ENCODE measurements at regions not wholly inside any gene's neighbourhood (a gene's known extent, or its start where the extent isn't known, plus 50 kb on each side); places are given as distances from the start of the nearest gene placed in this dataset.

DNA sequence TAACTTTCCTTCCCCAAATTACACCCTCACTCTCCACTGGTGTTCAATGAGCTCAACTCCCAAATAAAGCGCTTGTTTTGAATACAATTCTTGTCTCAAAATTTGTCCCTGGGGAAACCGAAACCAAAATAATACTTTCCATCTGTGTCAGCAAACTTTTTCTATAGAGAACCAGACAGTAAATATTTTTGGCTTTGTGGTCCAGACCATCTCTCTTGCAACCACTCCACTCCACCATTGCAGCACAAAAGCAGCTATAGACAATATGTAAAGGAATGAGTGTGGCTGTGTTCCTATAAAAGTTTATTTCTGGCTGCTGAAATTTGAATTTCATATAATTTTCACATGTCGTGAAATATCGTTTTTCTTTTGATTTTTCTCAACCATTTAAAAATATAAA, 84.6 kb upstream of the ERCC4 start:
- Histone ChIP-seq H3K36me3 (no peaks in the 10 kb centered on the region), H3K27ac (no peak overlapping the region), H3K9me3 (no peaks in the 10 kb centered on the region), H3K4me3 (no peak overlapping the region), H3K27me3 (no peaks in the 10 kb centered on the region), H3K4me1 (ENCODE audit: insufficient read depth) (no peaks in the 10 kb centered on the region)
- no peak for DNase-seq
- no peak for TF ChIP-seq POLR2A (IDR thresholded peaks at IDR 0.05)
- TF ChIP-seq, protein P1, sequence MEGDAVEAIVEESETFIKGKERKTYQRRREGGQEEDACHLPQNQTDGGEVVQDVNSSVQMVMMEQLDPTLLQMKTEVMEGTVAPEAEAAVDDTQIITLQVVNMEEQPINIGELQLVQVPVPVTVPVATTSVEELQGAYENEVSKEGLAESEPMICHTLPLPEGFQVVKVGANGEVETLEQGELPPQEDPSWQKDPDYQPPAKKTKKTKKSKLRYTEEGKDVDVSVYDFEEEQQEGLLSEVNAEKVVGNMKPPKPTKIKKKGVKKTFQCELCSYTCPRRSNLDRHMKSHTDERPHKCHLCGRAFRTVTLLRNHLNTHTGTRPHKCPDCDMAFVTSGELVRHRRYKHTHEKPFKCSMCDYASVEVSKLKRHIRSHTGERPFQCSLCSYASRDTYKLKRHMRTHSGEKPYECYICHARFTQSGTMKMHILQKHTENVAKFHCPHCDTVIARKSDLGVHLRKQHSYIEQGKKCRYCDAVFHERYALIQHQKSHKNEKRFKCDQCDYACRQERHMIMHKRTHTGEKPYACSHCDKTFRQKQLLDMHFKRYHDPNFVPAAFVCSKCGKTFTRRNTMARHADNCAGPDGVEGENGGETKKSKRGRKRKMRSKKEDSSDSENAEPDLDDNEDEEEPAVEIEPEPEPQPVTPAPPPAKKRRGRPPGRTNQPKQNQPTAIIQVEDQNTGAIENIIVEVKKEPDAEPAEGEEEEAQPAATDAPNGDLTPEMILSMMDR (IDR thresholded peaks at IDR 0.05), result no peak
- TF ChIP-seq EP300 (IDR thresholded peaks at IDR 0.05), result no peak
- intact Hi-C loops (cut with DNase I), result no loop called here
- 47 to 74% (median 60%) methylated on average over 4 of the region's 4 CpGs for WGBS, 3 donors

DNA sequence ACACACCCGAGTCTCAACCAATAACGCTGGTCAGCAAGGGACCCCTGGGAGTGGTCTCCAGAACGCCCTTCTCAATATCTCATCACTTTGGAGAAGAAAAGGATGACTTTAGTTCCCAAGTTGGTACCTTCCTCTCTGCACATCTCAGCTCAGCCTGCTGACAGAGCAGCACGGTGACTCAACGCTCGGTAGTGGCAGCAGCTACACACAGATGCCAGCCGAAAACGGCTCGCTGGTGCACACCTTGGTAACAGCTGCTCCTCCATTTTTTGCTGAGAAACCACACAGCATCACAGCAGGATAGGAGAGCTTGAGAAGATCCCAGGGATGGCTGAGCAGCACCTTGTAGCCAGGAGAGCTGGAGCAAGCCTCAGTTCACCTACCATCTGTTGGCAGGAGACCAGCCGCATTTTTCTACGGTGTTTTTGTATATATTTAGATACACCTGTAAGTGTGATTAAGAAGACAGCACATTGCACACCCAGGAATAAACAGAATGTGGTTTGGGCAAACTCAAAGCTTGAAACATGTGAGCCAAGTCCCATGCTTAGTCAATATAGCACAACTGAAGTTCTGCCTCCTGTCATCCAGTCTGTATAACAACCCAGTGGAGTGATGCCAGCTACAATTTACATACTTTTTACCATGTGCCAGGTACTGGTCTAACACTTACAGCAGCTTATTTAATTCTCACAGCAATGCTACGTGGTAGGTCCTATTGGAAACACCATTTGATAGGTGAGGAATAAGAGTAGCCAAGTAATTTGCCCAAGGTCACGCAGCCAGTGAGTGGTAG, 83.8 kb upstream of the ERCC4 start:
- 88 to 91% (median 88%) methylated on average over 13 of the region's 13 CpGs for WGBS, 3 donors
- H3K4me3 ChIP-seq, result no peak overlapping the region
- no peaks in the 10 kb centered on the region for H3K9me3 ChIP-seq
- no peaks in the 10 kb centered on the region for H3K36me3 ChIP-seq
- DNase-seq, result no peak
- H3K27ac ChIP-seq, result no peak overlapping the region
- H3K27me3 ChIP-seq, result no peaks in the 10 kb centered on the region
- intact Hi-C loops (cut with DNase I), result no loop called here
- TF ChIP-seq POLR2A (IDR thresholded peaks at IDR 0.05), result no peak
- TF ChIP-seq, protein P1 (IDR thresholded peaks at IDR 0.05), result no peak
- no peak for TF ChIP-seq EP300 (IDR thresholded peaks at IDR 0.05)
- H3K4me1 ChIP-seq (ENCODE audit: insufficient read depth), result no peaks in the 10 kb centered on the region

DNA sequence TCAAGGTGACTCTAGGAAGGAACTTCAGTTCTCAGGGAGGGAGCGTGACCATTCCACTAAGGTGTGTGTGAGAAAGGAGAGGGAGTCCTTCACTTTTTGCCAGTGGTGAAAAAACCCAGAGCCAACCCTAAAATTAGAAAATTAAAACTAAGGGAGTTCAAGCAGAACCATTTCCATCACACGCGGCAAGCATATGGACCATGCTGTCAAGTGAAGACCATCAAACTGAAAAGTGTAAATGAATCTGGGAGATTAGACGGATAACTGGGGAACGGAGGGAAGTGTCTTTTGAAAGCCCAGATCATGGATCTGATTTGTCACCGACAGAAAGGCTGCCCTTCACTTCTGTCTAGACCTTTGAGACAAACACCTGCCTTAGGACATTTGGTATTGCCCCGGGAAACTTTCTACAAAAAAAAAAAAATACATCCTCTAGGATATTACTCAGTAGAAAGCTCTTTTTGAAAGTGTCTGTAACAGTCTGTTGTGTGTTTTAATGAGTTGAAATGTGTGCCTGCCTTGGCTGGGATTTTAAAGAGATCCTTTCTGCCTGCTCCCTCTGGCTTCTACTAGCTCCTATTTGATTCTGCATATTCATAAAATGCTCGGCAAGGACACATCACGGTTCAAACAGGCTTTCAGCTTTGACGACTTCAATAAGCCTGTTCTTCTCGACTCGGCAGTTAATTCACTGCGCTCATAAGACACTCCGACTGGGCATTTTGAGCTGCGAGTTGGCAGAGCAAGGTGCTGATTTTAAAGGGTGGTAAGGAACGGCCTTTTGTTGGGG, 81.4 kb upstream of the ERCC4 start:
- Histone ChIP-seq H3K27me3 (no peaks in the 10 kb centered on the region), H3K9me3 (no peaks in the 10 kb centered on the region), H3K36me3 (no peaks in the 10 kb centered on the region), H3K27ac (no peak overlapping the region), H3K4me1 (ENCODE audit: insufficient read depth) (no peaks in the 10 kb centered on the region), H3K4me3 (no peak overlapping the region)
- DNase-seq, result no peak
- 84 to 87% (median 85%) methylated on average over 16 of the region's 16 CpGs for WGBS, 3 donors
- intact Hi-C loops (cut with DNase I), result no loop called here
- no peak for TF ChIP-seq EP300 (IDR thresholded peaks at IDR 0.05)
- TF ChIP-seq, protein P1 (IDR thresholded peaks at IDR 0.05), result no peak
- no peak for TF ChIP-seq POLR2A (IDR thresholded peaks at IDR 0.05)

DNA sequence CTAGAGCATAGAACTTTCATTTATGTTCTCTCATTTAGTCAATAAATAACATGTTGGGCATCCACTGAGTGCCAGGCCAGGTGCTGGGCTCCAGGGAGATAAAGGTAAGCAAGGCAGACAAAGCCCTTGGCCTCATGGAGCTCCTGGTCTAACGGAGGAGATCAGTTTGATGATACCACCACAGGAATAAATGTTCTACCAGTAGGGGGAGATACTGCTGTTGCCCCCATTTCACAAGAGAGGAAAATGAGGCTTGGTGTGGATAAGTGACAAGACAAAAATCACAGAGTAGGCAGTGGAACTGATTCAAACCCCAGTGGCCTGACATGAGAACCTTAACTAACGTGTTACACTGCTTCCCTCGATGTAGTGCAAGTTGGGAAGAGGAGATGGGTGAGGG, 80.4 kb upstream of the ERCC4 start:
- Histone ChIP-seq H3K4me1 (ENCODE audit: insufficient read depth) (no peaks in the 10 kb centered on the region), H3K27me3 (no peaks in the 10 kb centered on the region), H3K4me3 (no peak overlapping the region), H3K27ac (no peak overlapping the region), H3K36me3 (no peaks in the 10 kb centered on the region), H3K9me3 (no peaks in the 10 kb centered on the region)
- WGBS, 3 donors, result 82 to 86% (median 86%) methylated on average over 3 of the region's 3 CpGs
- intact Hi-C loops (cut with DNase I), result no loop called here
- no peak for DNase-seq
- TF ChIP-seq, protein P1 (IDR thresholded peaks at IDR 0.05), result no peak
- TF ChIP-seq POLR2A (IDR thresholded peaks at IDR 0.05) (no peak), EP300 (IDR thresholded peaks at IDR 0.05) (no peak)
